Esophagus muscularis mucosa (tissue), 4 donors: ENCODE measurements at regions not wholly inside any gene's neighbourhood (a gene's known extent, or its start where the extent isn't known, plus 50 kb on each side); places are given as distances from the start of the nearest gene placed in this dataset.
A peak's percentile ranks its signal among the peaks of the same experiment; 100 is the strongest.

Experiments
- DNase-seq: peaks from one replicate; pipeline ENCODE4 v3.0.0-alpha.2; 2017; ENCODE audit errors: extremely low spot score
- H3K27ac ChIP-seq, 4 donors: fragments of 200-600 bp; sonication (generic); replicated peaks in 1 of 4; 1 replicate in 3 of 4; 2 replicates in 1 of 4; pipeline ENCODE4 v1.5.1; 2016 to 2019; ENCODE audit warnings: mild to moderate bottlenecking in 1 of 4
- H3K27me3 ChIP-seq, 4 donors: fragments of 200-600 bp; sonication (generic); one replicate each; pipeline versions ENCODE4 v1.5.1 to v1.6.0; 2016 to 2019
- H3K36me3 ChIP-seq, 4 donors: fragments of 200-600 bp; sonication (generic); one replicate each; pipeline ENCODE4 v1.5.1; 2016 to 2019
- H3K4me1 ChIP-seq, 4 donors: fragments of 200-600 bp; sonication (generic); one replicate each; pipeline ENCODE4 v1.5.1; 2016 to 2019
- H3K4me3 ChIP-seq, 4 donors: fragments of 200-600 bp; sonication (generic); 1 replicate in 2 of 4; 2 replicates in 2 of 4; pipeline ENCODE4 v1.5.1; 2016 to 2019; ENCODE audit warnings: mild to moderate bottlenecking in 4 of 4, moderate library complexity in 1 of 4
- H3K9me3 ChIP-seq, 4 donors: fragments of 200-600 bp; sonication (generic); 1 replicate in 3 of 4; 2 replicates in 1 of 4; pipeline ENCODE4 v1.5.1; 2016 to 2019
- EP300 ChIP-seq: sonication (generic); formaldehyde crosslinking; IDR thresholded peaks from one replicate; pipeline ENCODE4 v1.6.1; 2017; ENCODE audit warnings: antibody characterized with exemption
- POLR2A ChIP-seq: fragments of 450-650 bp; IDR thresholded peaks from one replicate; pipeline ENCODE4 v1.6.1; 2017; ENCODE audit warnings: antibody characterized with exemption, moderate library complexity, mild to moderate bottlenecking, low read depth
- POLR2AphosphoS5 ChIP-seq, 2 donors: sonication (generic); formaldehyde crosslinking; IDR thresholded peaks; one replicate each; pipeline ENCODE4 v1.6.1; 2017; ENCODE audit warnings: antibody characterized with exemption in 2 of 2
- WGBS: methylation state at CpG from one replicate; pipeline ENCODE4 v1.1.5; 2018; 5-methylcytosine and 5-hydroxymethylcytosine counted together
- intact Hi-C: fragments of 100-400 bp; cut with DNase I; formaldehyde crosslinking; loops from one replicate; pipeline ENCODE4 v1.15.1; 2023
- TF ChIP-seq, protein P1 (sequence below), 3 experiments: fragments of 200-600 bp in 2 of 3; fragments of 450-650 bp in 1 of 3; sonication (generic) in 2 of 3; IDR thresholded peaks; one replicate each; pipeline ENCODE4 v1.5.1; 2017 to 2019; ENCODE audit warnings: antibody characterized with exemption in 3 of 3, mild to moderate bottlenecking in 2 of 3, moderate library complexity in 1 of 3

DNA sequence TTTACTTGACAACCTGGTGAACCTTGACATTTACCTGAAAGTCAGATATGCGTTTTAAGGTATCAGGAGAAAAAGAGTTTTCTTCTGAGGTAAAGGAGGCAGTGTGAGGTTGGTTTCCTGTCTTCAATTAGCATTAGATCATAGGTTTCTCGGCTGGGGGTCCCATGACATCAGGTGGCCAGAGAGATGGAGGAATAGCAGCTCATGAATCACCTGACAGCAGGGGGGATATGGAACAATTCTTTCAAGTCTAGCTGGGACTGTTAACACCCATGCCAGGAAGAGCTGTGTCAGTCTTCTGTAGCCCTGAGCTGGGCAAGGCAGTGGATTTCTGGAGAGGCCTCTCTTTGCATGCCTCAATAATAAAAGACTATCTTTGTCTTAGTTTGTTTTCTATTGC is 108.0 kb upstream of the TMEM170B start:
- 88% methylated on average over 2 of the region's 2 CpGs for WGBS
- intact Hi-C loops = no loop called here

DNA sequence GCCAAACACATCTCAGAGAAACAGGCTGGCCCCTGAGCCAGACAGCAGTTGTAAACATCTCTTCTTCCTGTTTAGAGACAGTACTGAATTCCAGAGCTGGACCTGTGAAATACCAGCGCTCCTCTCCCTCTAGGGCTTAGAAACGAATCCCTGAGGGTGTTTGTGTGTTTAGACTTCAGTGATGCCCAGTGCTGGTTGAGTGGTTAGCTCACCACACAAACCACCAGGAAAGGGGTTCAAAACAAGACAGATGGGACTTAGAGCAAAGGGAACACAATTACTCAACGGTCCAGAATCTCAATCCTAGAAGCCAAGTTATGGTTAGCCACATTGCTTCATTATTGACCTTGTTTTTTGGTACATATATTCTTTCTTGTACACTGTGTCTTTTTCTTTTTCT is 108.7 kb upstream of the TMEM170B start:
- 57% methylated on average over 3 of the region's 3 CpGs for WGBS
- Histone ChIP-seq H3K27me3 (no peaks in the 10 kb centered on the region), H3K27ac (peak overlapping the region; percentile 35 to 53 (median 42))

More for the DNA sequence above, 108.0 kb upstream of the TMEM170B start:
- no peaks in the 10 kb centered on the region for H3K27me3 ChIP-seq
- H3K4me1 ChIP-seq = peaks cover 53 to 71% (median 57%) of the 10 kb centered on the region in 4 donors
- no peak overlapping the region for H3K4me3 ChIP-seq
- DNase-seq = peak; percentile 42
- H3K36me3 ChIP-seq = no peaks in the 10 kb centered on the region
- no peaks in the 10 kb centered on the region for H3K9me3 ChIP-seq
- peak overlapping the region; percentile 35 to 53 (median 42) for H3K27ac ChIP-seq
- TF ChIP-seq POLR2AphosphoS5 (IDR thresholded peaks at IDR 0.05) = no peak
- no peak for TF ChIP-seq EP300
- no peak for TF ChIP-seq POLR2A
- TF ChIP-seq, protein P1, sequence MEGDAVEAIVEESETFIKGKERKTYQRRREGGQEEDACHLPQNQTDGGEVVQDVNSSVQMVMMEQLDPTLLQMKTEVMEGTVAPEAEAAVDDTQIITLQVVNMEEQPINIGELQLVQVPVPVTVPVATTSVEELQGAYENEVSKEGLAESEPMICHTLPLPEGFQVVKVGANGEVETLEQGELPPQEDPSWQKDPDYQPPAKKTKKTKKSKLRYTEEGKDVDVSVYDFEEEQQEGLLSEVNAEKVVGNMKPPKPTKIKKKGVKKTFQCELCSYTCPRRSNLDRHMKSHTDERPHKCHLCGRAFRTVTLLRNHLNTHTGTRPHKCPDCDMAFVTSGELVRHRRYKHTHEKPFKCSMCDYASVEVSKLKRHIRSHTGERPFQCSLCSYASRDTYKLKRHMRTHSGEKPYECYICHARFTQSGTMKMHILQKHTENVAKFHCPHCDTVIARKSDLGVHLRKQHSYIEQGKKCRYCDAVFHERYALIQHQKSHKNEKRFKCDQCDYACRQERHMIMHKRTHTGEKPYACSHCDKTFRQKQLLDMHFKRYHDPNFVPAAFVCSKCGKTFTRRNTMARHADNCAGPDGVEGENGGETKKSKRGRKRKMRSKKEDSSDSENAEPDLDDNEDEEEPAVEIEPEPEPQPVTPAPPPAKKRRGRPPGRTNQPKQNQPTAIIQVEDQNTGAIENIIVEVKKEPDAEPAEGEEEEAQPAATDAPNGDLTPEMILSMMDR (IDR thresholded peaks at IDR 0.05) = no peak

DNA sequence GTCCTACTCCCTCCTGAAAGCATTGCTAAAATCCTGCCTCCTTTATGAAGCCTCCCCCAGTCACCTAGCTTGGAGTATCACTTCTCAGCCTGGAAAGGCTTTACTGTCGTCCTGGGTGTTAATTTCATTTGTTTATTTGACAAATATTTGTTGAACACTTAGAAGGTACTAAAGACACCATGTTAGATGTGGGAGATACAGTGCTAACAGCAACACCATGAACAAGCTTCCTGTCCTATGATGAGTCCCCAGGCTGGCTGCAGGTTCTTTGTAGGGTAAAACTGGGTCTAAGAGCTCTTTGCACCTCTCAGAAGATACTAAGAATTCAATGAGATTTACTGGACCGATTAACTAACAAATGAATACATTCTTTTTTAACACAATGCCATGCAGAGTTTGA is 109.2 kb upstream of the TMEM170B start:
- no peak for TF ChIP-seq POLR2AphosphoS5 (IDR thresholded peaks at IDR 0.05)
- TF ChIP-seq POLR2A = no peak
- TF ChIP-seq, protein P1 (IDR thresholded peaks at IDR 0.05) = no peak
- TF ChIP-seq EP300 = no peak
- WGBS = 56% methylated on average over 2 of the region's 2 CpGs
- peak; percentile 83 for DNase-seq
- peak overlapping the region; percentile 35 to 53 (median 42) for H3K27ac ChIP-seq
- peaks cover 42 to 71% (median 46%) of the 10 kb centered on the region in 4 donors for H3K4me1 ChIP-seq
- no peak overlapping the region for H3K4me3 ChIP-seq
- no peaks in the 10 kb centered on the region for H3K36me3 ChIP-seq
- intact Hi-C loops = no loop called here
- H3K9me3 ChIP-seq = no peaks in the 10 kb centered on the region
- H3K27me3 ChIP-seq = no peaks in the 10 kb centered on the region

More for the DNA sequence above, 108.7 kb upstream of the TMEM170B start:
- intact Hi-C loops = no loop called here
- peak; percentile 29 to 33 for TF ChIP-seq POLR2AphosphoS5 (IDR thresholded peaks at IDR 0.05)
- no peak for TF ChIP-seq POLR2A
- TF ChIP-seq, protein P1 (IDR thresholded peaks at IDR 0.05) = no peak
- no peak for TF ChIP-seq EP300
- H3K4me3 ChIP-seq = no peak overlapping the region
- peaks cover 47 to 71% (median 51%) of the 10 kb centered on the region in 4 donors for H3K4me1 ChIP-seq
- H3K9me3 ChIP-seq = no peaks in the 10 kb centered on the region
- DNase-seq = peak; percentile 47
- H3K36me3 ChIP-seq = no peaks in the 10 kb centered on the region

DNA sequence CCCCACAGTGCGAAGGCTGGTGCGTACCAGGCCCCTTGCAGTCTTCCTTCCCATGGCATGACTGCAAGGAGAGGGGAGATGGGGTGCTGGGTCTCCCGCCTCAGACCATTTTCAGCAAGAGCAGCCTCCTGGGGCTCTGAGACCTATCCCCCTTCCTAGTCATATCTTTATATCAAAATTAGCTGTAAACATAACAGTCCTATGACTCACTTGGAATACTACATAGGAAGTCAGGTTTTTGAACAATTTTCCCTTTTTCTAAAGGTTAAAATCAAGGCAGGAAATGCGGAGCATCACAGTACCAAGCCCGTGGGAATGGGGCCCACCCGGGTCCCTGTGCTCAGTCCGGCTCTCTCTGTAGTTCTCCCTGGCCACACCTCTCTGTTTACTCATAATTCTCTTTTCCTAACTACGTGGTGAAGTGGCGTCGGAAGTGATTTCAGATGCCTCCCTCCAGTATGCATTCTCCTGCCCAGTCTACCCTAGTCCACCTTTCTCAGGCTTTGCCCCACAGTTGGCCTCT is 109.8 kb upstream of the TMEM170B start:
- WGBS = 82% methylated on average over 10 of the region's 10 CpGs
- no peak for DNase-seq
- H3K27ac ChIP-seq = peak overlapping the region in 3 of 4 donors; percentile 35 to 53 (median 39)
- no peak overlapping the region for H3K4me3 ChIP-seq
- TF ChIP-seq, protein P1 (IDR thresholded peaks at IDR 0.05) = no peak
- TF ChIP-seq POLR2AphosphoS5 (IDR thresholded peaks at IDR 0.05) (no peak), POLR2A (no peak), EP300 (no peak)
- H3K36me3 ChIP-seq = no peaks in the 10 kb centered on the region
- peaks cover 37 to 69% (median 41%) of the 10 kb centered on the region in 4 donors for H3K4me1 ChIP-seq
- H3K9me3 ChIP-seq = no peaks in the 10 kb centered on the region
- no peaks in the 10 kb centered on the region for H3K27me3 ChIP-seq
- intact Hi-C loops = no loop called here
